SU-DHL-6 (cell line): ENCODE measurements at regions not wholly inside any gene's neighbourhood (a gene's known extent, or its start where the extent isn't known, plus 50 kb on each side); places are given as distances from the start of the nearest gene placed in this dataset.

ENCODE experiments used
- H2AFZ ChIP-seq: fragments of 200-600 bp; sonication (generic); 2 replicates; pipeline ENCODE4 v1.6.1; 2014; ENCODE audit warnings: low read depth, mild to moderate bottlenecking, moderate library complexity, mixed read lengths, antibody characterized with exemption, low read length; ENCODE audit not compliant: severe bottlenecking
- H3F3A ChIP-seq: fragments of 200-600 bp; shearing (Covaris generic); 2 replicates; pipeline ENCODE4 v1.6.0; 2016; ENCODE audit warnings: antibody characterized with exemption, mild to moderate bottlenecking; ENCODE audit not compliant: insufficient read depth
- H3K27ac ChIP-seq: fragments of 200-600 bp; sonication (generic); 2 replicates; pipeline ENCODE4 v1.5.1; 2016; ENCODE audit warnings: low read depth, mild to moderate bottlenecking, low read length, moderate library complexity, mixed read lengths
- H3K27me3 ChIP-seq: fragments of 200-600 bp; sonication (generic), shearing (Covaris generic); 2 replicates; pipeline ENCODE4 v1.6.0; 2014; ENCODE audit warnings: mild to moderate bottlenecking, low read length
- H3K36me3 ChIP-seq: fragments of 200-600 bp; sonication (generic); 2 replicates; pipeline ENCODE4 v1.6.1; 2014; ENCODE audit warnings: mild to moderate bottlenecking, low read length, mixed read lengths
- H3K4me2 ChIP-seq: fragments of 300-600, 200-600 bp; shearing (Covaris generic), sonication (generic); 2 replicates; pipeline ENCODE4 v1.6.0; 2014; ENCODE audit warnings: low read length, low read depth, mild to moderate bottlenecking; ENCODE audit not compliant: poor library complexity, severe bottlenecking
- H3K4me3 ChIP-seq: fragments of 200-600 bp; sonication (generic); 2 replicates; pipeline ENCODE4 v1.5.1; 2014; ENCODE audit warnings: antibody characterized with exemption, low read length, mild to moderate bottlenecking, mixed read lengths; ENCODE audit not compliant: insufficient read depth, poor library complexity, severe bottlenecking
- H3K79me2 ChIP-seq: fragments of 200-600 bp; sonication (generic); 2 replicates; pipeline ENCODE4 v1.6.1; 2014; ENCODE audit warnings: mild to moderate bottlenecking, low read length, moderate library complexity; ENCODE audit not compliant: insufficient read depth
- H3K9ac ChIP-seq: fragments of 200-600 bp; sonication (generic); 2 replicates; pipeline ENCODE4 v1.7.0; 2014; ENCODE audit warnings: mild to moderate bottlenecking, low read length
- H3K9me2 ChIP-seq: fragments of 200-600 bp; sonication (generic); replicated peaks from 2 replicates; pipeline ENCODE4 v1.6.1; 2014; ENCODE audit warnings: low read length; ENCODE audit not compliant: insufficient read depth
- H3K9me3 ChIP-seq: fragments of 200-600 bp; sonication (generic); 2 replicates; pipeline ENCODE4 v1.6.1; 2014; ENCODE audit warnings: low read length, mixed read lengths; ENCODE audit not compliant: insufficient read depth
- H4K20me1 ChIP-seq: fragments of 200-600 bp; sonication (generic); 2 replicates; pipeline ENCODE4 v1.6.1; 2014; ENCODE audit warnings: low read depth, mild to moderate bottlenecking, antibody characterized with exemption, low read length, moderate library complexity, mixed read lengths
- EZH2phosphoT487 ChIP-seq: fragments of 200-600 bp; sonication (generic), shearing (Covaris generic); conservative IDR thresholded peaks from 2 replicates; pipeline ENCODE4 v1.6.1; 2018; ENCODE audit warnings: mild to moderate bottlenecking, antibody characterized with exemption, low read length, moderate library complexity, mixed read lengths
- TF ChIP-seq, protein P1 (sequence below): fragments of 200-600 bp; sonication (generic); IDR thresholded peaks from one replicate; pipeline ENCODE4 v1.5.1; 2017; ENCODE audit warnings: antibody characterized with exemption, mild to moderate bottlenecking, low read length, moderate library complexity; ENCODE audit not compliant: insufficient read depth, poor library complexity, severe bottlenecking

- Histone ChIP-seq H3K27ac (no peak overlapping the region), H4K20me1 (no peaks in the 10 kb centered on the region), H3K9ac (no peak overlapping the region), H2AFZ (no peak overlapping the region), H3K79me2 (no peaks in the 10 kb centered on the region), H3K4me2 (no peak overlapping the region), H3K36me3 (no peaks in the 10 kb centered on the region), H3F3A (no peaks in the 10 kb centered on the region), H3K27me3 (no peaks in the 10 kb centered on the region), H3K9me3 (0 out of 2 replicates have a peak, but pooled peaks cover 5% of the 10 kb centered on the region), H3K4me3 (no peak overlapping the region), H3K9me2 (no peaks in the 10 kb centered on the region)
- no peak for TF ChIP-seq EZH2phosphoT487
- TF ChIP-seq, protein P1, sequence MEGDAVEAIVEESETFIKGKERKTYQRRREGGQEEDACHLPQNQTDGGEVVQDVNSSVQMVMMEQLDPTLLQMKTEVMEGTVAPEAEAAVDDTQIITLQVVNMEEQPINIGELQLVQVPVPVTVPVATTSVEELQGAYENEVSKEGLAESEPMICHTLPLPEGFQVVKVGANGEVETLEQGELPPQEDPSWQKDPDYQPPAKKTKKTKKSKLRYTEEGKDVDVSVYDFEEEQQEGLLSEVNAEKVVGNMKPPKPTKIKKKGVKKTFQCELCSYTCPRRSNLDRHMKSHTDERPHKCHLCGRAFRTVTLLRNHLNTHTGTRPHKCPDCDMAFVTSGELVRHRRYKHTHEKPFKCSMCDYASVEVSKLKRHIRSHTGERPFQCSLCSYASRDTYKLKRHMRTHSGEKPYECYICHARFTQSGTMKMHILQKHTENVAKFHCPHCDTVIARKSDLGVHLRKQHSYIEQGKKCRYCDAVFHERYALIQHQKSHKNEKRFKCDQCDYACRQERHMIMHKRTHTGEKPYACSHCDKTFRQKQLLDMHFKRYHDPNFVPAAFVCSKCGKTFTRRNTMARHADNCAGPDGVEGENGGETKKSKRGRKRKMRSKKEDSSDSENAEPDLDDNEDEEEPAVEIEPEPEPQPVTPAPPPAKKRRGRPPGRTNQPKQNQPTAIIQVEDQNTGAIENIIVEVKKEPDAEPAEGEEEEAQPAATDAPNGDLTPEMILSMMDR = no peak
Measured at GRCh38 chr5:125181159-125181558, 434.7 kb upstream of the ZNF608 start.

DNA sequence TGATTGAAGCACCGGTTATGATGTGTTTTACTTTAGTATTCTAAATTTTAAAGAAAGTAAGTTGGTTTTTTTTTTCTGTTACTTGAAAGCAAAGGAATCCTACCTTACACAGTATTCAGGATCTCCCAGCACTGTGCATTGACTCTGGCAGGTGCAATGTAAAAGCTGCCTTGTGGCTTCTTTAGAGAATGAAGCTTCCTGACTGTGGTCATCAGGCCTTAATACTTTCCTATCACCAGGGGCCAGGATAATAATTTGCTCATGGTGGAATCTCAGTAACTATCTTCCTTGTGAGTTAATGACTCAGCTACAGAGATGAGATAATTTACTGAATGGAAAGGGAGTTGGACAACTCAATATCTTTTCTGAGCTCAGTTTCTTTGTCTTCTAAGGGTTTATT, 435.5 kb upstream of the ZNF608 start:
- Histone ChIP-seq H4K20me1 (no peaks in the 10 kb centered on the region), H3K27ac (no peak overlapping the region), H3K9ac (no peak overlapping the region), H3K9me3 (0 out of 2 replicates have a peak, but pooled peaks cover 5% of the 10 kb centered on the region), H3K27me3 (no peaks in the 10 kb centered on the region), H3K4me3 (no peak overlapping the region), H3F3A (no peaks in the 10 kb centered on the region), H3K36me3 (no peaks in the 10 kb centered on the region), H3K4me2 (no peak overlapping the region), H3K79me2 (no peaks in the 10 kb centered on the region), H3K9me2 (no peaks in the 10 kb centered on the region), H2AFZ (no peak overlapping the region)
- no peak for TF ChIP-seq EZH2phosphoT487

DNA sequence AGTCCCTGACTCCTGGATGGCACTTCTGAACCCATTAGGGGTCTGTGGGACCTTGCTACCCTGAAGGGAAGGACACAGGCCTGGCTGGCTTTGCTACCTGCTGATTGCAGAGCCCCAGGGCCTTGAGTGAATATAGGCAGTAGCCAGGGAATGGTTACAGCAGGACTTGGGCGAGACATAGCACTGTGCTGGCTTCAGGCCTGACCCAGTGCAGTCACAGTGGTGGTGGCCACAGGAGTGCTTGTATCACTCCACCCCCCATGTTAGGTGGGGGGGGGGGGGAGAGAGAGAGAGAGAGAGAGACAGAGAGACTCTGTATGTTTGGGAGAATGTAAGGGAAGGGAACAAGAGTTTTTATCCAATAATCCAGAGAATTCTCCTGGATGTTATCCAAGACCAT, 439.3 kb upstream of the ZNF608 start:
- Histone ChIP-seq H3K9me3 (no peaks in the 10 kb centered on the region), H3F3A (no peaks in the 10 kb centered on the region), H3K79me2 (no peaks in the 10 kb centered on the region), H3K9me2 (no peaks in the 10 kb centered on the region), H3K4me3 (no peak overlapping the region), H3K27me3 (no peaks in the 10 kb centered on the region), H4K20me1 (no peaks in the 10 kb centered on the region), H3K9ac (no peak overlapping the region), H3K27ac (no peak overlapping the region), H3K36me3 (no peaks in the 10 kb centered on the region), H3K4me2 (no peak overlapping the region), H2AFZ (no peak overlapping the region)
- TF ChIP-seq, protein P1 = no peak
- TF ChIP-seq EZH2phosphoT487 = no peak

GRCh38 chr5:125186911-125187375, 440.5 kb upstream of the ZNF608 start:
- Histone ChIP-seq H3K4me3 (no peak overlapping the region), H3K9me3 (no peaks in the 10 kb centered on the region), H3F3A (no peaks in the 10 kb centered on the region), H3K9me2 (no peaks in the 10 kb centered on the region), H4K20me1 (no peaks in the 10 kb centered on the region), H3K27me3 (no peaks in the 10 kb centered on the region), H2AFZ (no peak overlapping the region), H3K4me2 (no peak overlapping the region), H3K79me2 (no peaks in the 10 kb centered on the region), H3K9ac (no peak overlapping the region), H3K27ac (no peak overlapping the region), H3K36me3 (no peaks in the 10 kb centered on the region)
- no peak for TF ChIP-seq EZH2phosphoT487
- TF ChIP-seq, protein P1 = no peak
